ENCODE measurements at regions not wholly inside any gene's neighbourhood (a gene's known extent, or its start where the extent isn't known, plus 50 kb on each side); places are given as distances from the start of the nearest gene placed in this dataset.
"Not testable (repeated sequence)": the region's sequence is repeated elsewhere in the genome, so short reads cannot be mapped to it uniquely, and the experiment has no call there.

- no peak overlapping the region for H3K4me3 ChIP-seq (ENCODE audit: low read depth, low read length)
- TF ChIP-seq CTCF (IDR thresholded peaks at IDR 0.05; ENCODE audit: insufficient read depth, low read length) = no peak
- DNase-seq (ENCODE audit: low read depth) = peak; percentile 21
These were observed 178.1 kb downstream of the ETNK1 start for GRCh38 chr12:22802883-22803630.

- no peak for DNase-seq (ENCODE audit: low read depth)
- TF ChIP-seq CTCF (IDR thresholded peaks at IDR 0.05; ENCODE audit: insufficient read depth, low read length) = no peak
- H3K4me3 ChIP-seq (ENCODE audit: low read depth, low read length) = no peak overlapping the region
These were observed 178.8 kb downstream of the ETNK1 start for GRCh38 chr12:22803725-22804124.

GRCh38 chr12:22808860-22809259 is 183.9 kb downstream of the ETNK1 start:
- TF ChIP-seq CTCF (IDR thresholded peaks at IDR 0.05; ENCODE audit: insufficient read depth, low read length) = no peak
- DNase-seq (ENCODE audit: low read depth) = no peak
- H3K4me3 ChIP-seq (ENCODE audit: low read depth, low read length) = no peak overlapping the region

- no peak overlapping the region for H3K4me3 ChIP-seq (ENCODE audit: low read depth, low read length)
- no peak for DNase-seq (ENCODE audit: low read depth)
- no peak for TF ChIP-seq CTCF (IDR thresholded peaks at IDR 0.05; ENCODE audit: insufficient read depth, low read length)
These were observed 185.1 kb downstream of the ETNK1 start for GRCh38 chr12:22810036-22810435.

GRCh38 chr12:22812531-22812930 is 187.6 kb downstream of the ETNK1 start:
- TF ChIP-seq CTCF (IDR thresholded peaks at IDR 0.05; ENCODE audit: insufficient read depth, low read length) = no peak
- H3K4me3 ChIP-seq (ENCODE audit: low read depth, low read length) = no peak overlapping the region
- no peak for DNase-seq (ENCODE audit: low read depth)

GRCh38 chr12:22821985-22822384 is 197.0 kb downstream of the ETNK1 start:
- peak; percentile 0 for DNase-seq (ENCODE audit: low read depth)
- no peak for TF ChIP-seq CTCF (IDR thresholded peaks at IDR 0.05; ENCODE audit: insufficient read depth, low read length)
- no peak overlapping the region for H3K4me3 ChIP-seq (ENCODE audit: low read depth, low read length)

- no peak for TF ChIP-seq CTCF (IDR thresholded peaks at IDR 0.05; ENCODE audit: insufficient read depth, low read length)
- no peak for DNase-seq (ENCODE audit: low read depth)
- no peak overlapping the region for H3K4me3 ChIP-seq (ENCODE audit: low read depth, low read length)
These were observed 201.1 kb downstream of the ETNK1 start for GRCh38 chr12:22826026-22826425.

GRCh38 chr12:22826446-22826981 is 201.5 kb downstream of the ETNK1 start:
- DNase-seq (ENCODE audit: low read depth); H3K4me3 ChIP-seq (ENCODE audit: low read depth, low read length): not testable (repeated sequence)

All from fibroblast of the aortic adventitia (primary cell).